Colon (tissue), 2 donors: ENCODE measurements at regions not wholly inside any gene's neighbourhood (a gene's known extent, or its start where the extent isn't known, plus 50 kb on each side); places are given as distances from the start of the nearest gene placed in this dataset.
"Not testable (repeated sequence)": the region's sequence is repeated elsewhere in the genome, so short reads cannot be mapped to it uniquely, and the experiment has no call there.

Source experiments
- FAIRE-seq: peaks from 2 replicates; lab custom pipeline; 2012; peaks lifted over from hg19 to GRCh38; lab: Jason Lieb, UNC
- donor health status: control.
- donor health status: control.

DNA sequence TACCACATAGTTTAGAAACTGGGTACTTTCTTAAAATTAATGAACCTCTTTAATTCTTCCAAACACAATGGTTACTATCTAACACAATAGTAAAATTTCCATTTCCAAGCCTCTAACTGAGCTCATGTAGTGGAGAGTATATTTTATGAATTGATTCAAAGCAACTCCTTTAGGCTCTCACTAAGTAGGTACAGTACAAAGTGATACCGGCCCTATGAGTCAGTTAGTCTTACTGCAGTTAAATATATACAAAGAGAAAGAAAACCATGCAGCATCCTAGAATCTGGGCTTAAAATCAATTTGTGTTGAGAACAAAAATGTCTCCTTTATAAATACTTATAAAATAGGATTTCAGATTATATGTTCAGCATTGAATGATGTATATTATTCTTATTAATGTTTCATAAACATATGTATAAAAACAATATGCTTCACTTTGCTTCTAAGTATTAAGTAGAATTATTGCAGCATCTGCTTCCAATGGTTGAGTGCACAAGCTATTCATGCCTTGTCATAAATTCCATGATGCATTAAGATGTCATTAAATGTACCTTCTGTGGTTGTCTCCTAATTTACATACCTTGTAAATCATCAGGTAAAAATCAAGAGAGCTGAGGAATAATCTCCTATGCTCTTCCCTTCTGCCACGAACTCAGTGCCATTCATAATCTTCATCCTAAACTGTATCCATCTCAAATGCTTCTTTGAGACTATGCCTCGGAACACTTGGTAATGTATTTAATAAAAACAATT lies 1037.8 kb downstream of the STPG2 start:
- no peak for FAIRE-seq

DNA sequence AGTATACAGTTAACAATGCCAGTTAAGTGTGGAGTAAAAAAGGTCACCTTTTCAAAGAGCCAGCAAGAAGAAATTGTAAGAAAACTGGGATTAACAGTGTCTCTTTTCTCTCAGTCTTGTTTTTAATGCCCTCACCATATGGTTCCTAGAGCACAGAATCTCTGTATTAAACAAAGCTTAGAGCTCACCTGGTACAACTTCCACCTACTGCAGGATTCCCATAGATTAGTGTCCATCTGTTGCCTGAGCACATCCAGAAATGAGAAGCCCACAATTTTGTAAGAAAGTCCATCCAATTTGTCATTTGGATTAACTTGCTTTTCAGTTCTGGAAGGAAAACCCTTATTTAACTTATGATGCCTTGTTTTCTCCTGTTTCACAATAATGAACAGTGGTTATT lies 1037.1 kb downstream of the STPG2 start:
- FAIRE-seq = no peak

DNA sequence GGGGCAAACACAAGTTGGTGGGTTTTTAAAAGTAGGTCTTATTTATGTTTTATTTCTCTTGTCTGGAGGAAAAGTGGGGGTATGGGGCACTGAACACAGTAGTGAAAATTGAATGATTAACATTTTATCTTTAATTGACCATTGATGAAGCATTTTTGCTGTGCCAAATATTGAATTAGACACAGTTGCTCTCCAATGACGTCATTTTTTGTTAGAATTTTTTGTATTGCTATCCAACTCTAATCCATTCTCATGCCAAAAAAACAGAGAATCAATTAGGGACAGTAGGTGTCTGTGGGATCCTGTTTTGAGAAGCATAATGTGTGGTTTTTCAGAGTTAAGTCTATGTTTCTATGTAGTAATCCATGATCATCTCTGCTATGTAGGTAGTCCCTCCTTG lies 1032.8 kb downstream of the STPG2 start:
- FAIRE-seq = no peak

DNA sequence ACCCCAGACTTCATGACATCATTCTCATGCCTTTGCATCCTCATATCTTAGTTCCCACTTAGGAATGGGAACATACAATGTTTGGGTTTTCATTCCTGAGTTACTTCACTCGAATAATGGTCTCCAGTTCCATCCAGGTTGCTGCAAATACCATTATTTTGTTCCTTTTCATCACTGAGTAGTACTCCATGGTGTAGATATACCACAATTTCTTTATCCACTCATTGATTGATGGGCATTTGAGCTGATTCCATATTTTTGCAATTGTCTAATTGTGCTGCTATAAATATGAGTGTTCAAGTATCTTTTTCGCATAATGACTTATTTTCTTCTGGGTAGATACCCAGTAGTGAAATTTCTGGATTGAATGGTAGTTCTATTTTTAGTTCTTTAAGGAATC lies 1026.8 kb downstream of the STPG2 start:
- no peak for FAIRE-seq

DNA sequence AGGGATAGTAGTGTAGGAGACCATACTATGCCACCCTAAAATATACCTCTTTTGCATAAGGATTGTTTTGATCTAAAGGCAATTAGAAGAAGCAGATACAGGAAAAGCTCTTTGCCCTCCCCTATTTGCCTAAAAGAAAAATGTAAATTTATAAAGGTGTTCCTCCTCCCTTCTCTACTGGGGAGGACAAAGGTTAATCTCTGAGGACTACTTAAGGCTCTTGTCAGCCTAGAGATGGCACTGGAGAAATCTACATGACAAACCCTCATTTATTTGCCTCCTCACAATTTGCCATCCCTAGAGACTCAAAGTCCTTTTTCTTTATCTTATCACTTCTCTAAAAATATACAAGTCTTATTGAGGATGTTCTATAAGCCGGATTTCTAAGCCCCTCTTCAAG lies 1021.8 kb downstream of the STPG2 start:
- no peak for FAIRE-seq

DNA sequence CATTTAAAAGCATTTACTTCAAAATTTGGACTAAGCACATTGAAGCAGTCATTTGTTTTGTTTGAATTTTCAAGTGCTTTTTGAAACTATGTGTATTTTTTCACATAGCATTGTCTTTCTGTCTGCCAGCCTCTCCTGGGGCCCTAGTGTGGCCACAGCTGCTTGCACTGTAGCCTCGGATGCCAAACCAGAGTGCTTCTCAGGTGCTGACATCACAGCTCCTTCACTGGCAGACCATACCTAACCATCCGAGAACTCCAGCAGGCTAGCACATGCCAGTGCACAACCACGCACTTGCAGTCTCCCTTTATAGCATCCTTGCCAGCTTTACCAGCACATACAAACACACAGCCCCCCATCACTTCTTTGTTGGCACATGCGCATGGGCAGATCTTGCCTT lies 1019.7 kb downstream of the STPG2 start:
- no peak for FAIRE-seq

DNA sequence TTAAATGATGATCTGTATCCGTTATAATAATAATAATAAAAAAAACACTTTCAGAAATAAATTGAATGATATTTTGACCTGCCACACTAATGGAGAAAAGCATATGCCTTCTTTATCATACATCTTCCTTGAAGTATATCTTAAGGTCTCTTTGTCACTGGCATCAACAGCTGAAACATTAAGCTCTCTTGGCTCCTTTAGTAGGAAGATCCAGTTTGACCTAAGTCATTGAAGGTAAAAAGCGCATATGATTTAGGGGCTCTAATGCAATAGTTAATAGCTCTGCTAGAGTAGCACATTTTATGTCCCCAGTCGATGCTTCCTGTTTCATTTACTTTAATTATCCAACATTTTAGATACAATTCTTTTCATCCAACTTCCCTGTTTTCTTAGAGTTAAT lies 1010.8 kb downstream of the STPG2 start:
- no peak for FAIRE-seq

DNA sequence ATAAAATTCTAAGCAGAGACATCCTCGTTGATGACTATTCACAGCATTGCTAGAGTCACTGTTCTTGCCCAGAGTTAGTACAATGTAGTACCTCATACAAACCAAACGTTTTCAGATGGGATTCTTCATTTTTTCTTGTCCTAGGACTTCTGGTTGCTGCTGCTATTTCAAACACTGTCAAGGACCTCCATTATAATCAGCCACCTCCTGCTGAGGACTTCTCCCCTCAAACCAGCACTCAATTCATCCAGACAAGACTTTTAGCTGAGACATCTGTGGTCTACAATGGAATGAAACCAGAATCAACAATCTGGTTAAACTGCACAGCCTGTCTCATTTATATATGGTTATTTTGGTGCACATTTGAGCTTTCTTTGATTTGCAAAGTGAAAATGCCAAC lies 1008.8 kb downstream of the STPG2 start:
- FAIRE-seq = no peak

DNA sequence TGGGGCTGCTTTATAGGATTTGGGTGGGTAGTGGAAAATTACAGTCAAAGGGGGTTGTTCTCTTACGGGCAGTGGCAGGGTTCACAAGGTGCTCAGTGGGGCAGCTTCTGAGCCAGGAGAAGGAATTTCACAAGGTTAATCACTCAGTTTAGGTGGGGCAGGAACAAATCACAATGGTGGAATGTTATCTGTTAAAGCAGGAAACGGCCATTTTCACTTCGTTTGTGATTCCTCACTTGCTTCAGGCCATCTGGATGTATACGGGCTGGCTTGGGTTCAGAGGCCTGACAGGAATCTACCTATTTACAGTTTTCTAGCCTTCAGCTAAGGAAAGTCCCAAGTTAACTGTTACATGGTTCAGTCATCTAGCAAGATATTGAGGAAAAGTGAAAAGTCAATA lies 1003.5 kb downstream of the STPG2 start:
- FAIRE-seq = no peak

DNA sequence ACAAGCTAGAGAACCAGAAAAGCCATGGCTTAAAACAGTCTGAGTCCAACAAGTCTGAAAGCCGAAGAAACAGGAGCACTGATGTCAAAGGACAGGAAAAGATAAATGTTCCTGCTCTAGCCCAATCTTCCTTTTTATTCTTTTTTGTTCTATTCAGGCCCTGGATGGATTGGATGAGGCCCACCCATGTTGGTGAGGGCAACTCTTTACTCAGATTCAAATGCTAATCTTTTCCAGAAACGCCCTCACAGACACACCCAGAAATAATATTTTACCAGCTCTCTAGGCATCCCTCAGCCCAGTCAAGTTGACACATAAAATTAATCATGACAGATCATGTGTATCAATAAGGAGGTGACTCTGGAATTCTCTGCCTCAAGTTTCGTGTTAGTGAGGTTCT lies 1002.7 kb downstream of the STPG2 start:
- FAIRE-seq = no peak

DNA sequence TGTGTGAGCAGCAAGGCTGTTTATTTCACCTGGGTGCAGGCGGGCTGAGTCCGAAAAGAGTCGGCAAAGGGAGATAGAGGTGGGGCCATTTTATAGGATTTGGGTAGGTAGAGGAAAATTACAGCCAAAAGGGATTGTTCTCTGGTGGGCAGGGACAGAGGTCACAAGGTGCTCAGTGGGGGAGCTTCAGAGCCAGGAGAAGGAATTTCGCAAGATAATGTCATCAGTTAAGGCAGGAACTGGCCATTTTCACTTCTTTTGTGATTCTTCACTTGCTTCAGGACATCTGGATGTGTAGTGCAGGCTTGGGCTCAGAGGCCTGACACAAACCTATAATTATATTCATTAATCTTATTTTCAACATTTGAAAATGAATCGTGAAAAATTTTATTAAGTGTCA lies 1001.9 kb downstream of the STPG2 start:
- FAIRE-seq = not testable (repeated sequence)

DNA sequence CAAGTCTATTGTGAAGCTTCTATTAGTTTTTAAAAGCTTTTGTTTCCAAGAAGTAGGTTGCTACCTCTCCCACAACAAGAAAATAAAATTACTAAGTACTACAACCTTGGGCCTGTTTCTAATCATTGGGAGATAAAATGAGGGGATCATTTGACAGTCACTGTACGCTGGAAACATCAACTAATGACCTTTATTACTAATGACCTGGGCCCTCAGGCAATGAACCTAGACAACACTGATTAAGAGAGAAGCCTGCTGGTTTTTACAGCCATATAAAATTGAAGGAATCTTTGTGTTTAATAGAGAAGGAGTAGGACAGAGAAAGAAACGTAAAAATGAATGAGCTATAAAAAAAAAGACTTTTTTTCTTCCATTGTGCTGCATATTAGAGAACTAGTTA lies 1000.9 kb downstream of the STPG2 start:
- no peak for FAIRE-seq

DNA sequence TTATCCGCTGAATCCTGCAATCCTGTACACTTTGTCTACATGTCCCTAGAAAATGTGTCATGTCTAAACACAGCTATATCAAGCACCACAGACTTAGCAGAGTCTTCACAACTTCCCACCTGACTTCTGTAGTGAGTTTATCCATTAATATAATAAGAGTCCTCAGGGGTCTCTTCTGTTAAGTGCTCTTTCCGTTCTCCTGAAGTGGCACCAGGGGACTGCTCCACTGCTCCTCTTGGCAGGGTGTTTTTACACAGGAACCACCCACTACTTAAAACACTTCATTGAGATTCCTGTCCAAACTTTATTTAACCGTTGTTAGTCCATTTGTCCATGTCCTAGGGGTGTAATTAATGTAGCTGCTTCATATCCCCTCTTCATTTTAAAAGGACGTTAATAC lies 1000.4 kb downstream of the STPG2 start:
- FAIRE-seq = no peak

DNA sequence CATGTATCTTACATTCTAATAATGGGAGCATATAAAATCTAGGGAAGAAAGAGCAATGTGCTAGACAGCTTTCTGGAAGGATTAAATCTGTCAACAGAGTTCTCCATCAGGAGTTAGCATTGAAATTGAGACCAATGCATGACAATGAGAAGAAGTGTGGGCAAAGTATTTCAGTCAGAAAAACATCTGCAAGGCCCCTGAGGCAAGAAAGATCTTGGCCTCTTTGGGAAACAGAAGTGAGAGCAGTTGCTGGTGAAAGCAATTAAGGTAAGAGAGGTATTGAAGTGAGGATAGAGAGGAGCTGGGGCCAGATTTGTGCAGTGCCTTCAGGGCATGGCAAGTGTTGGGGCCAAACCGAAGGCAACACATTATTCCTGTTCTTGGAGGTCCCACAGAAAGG lies 999.1 kb downstream of the STPG2 start:
- FAIRE-seq = no peak

DNA sequence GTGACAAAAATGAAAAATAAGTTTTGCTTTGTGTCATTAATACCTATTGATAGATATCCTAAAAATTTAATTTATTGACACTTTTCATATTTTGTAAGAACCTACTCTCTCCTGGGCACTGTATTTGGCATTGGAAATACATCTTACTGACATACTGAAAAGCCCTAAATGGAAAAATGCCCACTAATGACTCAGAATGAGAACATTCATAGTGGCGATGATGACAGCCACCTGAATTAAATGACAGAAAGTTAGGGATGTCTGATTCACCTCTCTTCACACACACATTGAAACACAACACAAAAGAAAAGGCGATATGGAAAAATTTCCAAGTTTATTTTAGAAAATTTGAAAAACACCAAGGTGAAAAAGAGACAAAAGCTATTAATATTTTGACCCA lies 992.3 kb downstream of the STPG2 start:
- FAIRE-seq = no peak

DNA sequence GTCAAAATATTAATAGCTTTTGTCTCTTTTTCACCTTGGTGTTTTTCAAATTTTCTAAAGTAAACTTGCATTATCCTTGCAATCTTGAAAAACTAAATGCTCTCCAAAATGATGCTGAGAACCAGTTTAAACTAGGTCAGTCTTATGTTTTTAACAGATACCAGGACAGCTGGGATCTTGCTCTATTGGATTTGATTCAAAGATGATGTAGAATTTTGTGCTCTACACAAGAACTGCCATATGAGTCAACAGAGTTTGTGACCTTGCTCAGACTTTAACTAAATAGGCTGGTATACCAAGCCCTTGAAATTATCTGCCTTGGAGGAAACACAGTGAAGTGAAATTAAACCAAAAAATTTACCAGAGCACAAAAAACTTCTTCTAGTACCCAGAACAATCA lies 991.1 kb downstream of the STPG2 start:
- no peak for FAIRE-seq

DNA sequence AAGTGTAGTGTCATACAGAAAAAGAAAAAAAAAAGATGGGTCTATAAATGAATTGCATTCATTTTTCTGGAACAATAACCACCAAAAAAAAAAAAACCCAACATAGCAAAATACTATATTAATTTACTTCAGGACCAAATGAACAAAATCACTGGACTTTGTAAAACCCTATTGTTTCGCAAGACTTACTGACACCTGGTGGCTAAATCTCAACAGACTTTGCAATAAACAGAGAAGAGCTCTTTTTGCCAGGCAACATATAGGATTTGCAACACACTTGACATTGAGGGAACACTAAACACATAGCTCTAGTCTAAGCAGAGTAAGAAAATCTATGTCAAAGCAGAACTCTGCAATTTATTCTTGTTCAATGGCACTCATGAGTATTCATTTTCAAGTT lies 990.2 kb downstream of the STPG2 start:
- FAIRE-seq = no peak

DNA sequence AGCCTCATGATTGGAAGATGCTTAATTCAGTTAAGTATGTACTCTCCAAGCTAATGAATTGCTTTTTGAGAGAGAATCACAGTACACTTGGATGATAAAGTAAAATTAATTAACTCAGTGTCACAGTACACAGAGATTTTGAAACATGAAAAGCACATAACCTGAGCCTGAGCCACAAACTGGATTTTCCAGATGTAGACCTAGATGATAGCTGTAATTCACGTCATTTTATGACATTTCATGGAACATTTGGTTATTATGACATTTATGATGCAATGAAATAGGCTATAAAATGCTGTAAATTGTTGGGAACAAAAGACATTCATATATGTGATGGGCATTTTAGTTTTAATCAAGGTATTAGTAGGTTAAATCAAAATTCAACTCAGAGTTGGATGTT lies 983.7 kb downstream of the STPG2 start:
- no peak for FAIRE-seq

DNA sequence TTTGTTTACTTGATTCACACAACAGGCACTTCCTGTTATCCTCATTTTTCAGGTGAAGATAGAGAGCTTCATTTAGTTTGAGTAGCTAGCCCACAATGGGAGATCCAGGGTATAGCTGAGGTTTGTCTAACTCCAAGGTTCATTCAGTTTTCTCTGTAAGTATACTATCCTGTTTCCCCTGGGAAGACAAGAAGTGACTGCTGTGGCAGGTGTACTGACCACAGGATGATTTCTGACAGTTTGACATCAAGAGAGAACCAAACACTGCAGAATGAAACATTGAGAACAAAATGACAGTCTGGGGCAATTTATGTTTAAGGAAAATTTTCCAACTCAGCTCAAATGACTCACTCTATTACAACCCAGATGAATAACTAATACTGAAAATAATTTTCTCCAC lies 958.0 kb downstream of the STPG2 start:
- no peak for FAIRE-seq

DNA sequence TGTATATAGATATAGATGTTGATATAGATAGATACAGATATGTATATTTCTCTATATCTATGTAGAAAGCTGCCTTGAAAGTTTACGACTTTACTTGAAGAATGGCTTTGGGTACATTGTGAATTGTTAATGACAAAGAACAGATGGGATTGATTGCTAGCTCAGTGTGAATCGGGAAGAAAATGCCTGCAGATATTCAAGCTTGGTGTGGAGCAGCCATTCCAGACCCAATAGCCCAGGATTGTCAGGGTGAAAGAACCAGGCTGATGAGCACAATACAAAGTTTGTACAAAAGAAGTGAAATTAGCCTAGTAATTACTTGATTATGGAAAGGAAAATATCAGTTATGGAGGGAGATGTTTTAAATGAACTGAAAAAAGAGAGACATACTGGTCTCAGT lies 946.2 kb downstream of the STPG2 start:
- FAIRE-seq = no peak

DNA sequence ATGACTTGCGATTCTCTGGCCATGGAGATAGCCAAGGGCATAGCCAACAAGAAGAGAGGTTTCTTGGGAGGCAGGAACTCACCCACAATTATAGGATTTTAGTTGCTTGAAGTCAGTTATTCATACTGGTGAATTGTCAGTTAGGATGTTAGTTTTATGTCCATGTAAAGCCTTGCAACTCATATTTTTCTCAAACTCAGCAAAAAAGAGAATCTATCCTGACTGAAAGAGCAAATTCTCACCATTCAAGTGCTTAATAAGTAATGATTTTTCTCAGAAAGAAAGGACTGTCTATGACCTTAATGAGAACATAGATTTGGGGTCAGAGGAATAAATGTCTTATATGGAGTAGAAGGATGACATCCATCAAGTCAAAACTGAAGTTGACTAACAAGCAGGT lies 934.5 kb downstream of the STPG2 start:
- no peak for FAIRE-seq

DNA sequence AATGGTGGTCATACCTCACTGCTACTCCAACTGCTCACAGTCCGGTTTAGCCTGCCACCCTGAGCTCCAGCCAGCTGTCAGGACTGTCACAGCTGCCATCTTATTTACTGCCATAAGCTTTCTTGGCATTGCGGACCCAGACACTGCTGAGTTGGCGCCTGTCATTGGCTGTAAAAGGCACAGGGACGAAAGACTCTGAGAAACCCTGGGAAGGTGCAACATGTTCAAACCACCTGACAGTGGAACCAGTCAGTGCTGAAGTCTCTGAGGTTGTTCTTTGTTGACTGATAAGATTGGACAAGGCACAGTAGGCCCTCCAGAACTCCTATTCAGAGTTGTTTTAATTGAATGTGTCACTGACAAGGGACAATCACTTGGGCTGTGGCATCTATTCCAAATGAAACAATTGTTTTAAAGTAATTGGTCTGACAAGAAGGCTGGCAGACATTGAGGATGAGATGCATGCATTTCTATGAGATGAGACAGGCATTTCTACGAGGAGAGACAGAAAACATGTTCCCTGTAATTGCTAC lies 927.8 kb downstream of the STPG2 start:
- no peak for FAIRE-seq

DNA sequence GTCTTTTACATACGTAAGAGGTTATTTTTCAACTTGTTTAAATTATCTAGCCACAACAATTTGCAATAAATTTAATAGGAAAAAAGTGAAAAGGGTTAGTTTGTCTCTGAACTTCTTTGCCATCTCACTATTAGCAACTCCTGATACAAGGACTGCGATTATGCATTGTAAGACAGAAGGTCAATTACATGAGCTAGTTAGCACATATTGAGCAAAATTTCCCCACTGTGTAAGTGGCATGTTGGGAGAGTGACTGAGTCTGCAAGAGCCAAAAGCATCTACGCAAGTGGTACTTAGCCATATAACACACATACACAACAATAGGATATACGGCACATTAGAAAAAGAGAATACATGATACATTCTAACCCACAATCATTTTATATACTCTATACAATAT lies 927.2 kb downstream of the STPG2 start:
- no peak for FAIRE-seq

DNA sequence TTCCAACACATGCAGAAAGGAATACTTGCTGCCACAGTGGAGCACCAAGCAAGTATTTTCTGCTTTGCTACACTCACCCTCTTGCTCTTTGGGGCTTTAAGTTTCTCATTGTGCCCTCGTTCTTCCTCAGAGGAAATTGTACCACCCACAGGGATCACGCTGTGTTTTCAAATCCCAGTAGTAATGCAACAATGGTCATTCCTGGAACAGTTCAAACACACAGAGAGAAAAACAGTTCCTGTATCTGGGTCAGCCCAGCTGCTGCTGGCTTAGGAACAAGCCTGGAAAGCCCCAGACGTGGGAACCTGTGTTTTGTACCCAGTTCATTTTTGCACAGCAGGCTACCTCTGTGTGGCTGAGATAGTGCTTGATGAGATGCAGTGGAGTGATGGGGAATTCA lies 907.8 kb downstream of the STPG2 start:
- no peak for FAIRE-seq
